Coronary artery (tissue), 2 donors: ENCODE measurements at regions not wholly inside any gene's neighbourhood (a gene's known extent, or its start where the extent isn't known, plus 50 kb on each side); places are given as distances from the start of the nearest gene placed in this dataset.

Experiments used
- DNase-seq: peaks from one replicate; pipeline ENCODE4 v3.0.0-alpha.2; 2017; ENCODE audit warnings: low spot score
- H3K27ac ChIP-seq, 2 donors: fragments of 200-600 bp; sonication (generic); one replicate each; pipeline ENCODE4 v1.5.1; 2016 to 2019
- H3K4me3 ChIP-seq: fragments of 200-600 bp; sonication (generic); 2 replicates; pipeline ENCODE4 v1.5.1; 2016; ENCODE audit warnings: mild to moderate bottlenecking, moderate library complexity
- CTCF ChIP-seq: fragments of 200-600 bp; sonication (generic); IDR thresholded peaks from one replicate; pipeline ENCODE4 v1.5.1; 2019; ENCODE audit warnings: antibody characterized with exemption

GRCh38 chr3:177749836-177750235 is 552.6 kb upstream of the TBL1XR1 start:
- no peak for TF ChIP-seq CTCF
- Histone ChIP-seq H3K4me3 (no peak overlapping the region), H3K27ac (no peak overlapping the region)
- no peak for DNase-seq

- Histone ChIP-seq H3K4me3 (no peak overlapping the region), H3K27ac (no peak overlapping the region)
- no peak for TF ChIP-seq CTCF
- DNase-seq = no peak
These were observed 553.2 kb upstream of the TBL1XR1 start for GRCh38 chr3:177750436-177750835.

GRCh38 chr3:177751770-177752169 is 554.5 kb upstream of the TBL1XR1 start:
- Histone ChIP-seq H3K27ac (no peak overlapping the region), H3K4me3 (no peak overlapping the region)
- no peak for TF ChIP-seq CTCF
- no peak for DNase-seq

- DNase-seq = no peak
- Histone ChIP-seq H3K4me3 (no peak overlapping the region), H3K27ac (peak overlapping the region in 1 of 2 donors; percentile 77)
- no peak for TF ChIP-seq CTCF
These were observed 555.5 kb upstream of the TBL1XR1 start for GRCh38 chr3:177752831-177753230.

- no peak for DNase-seq
- H3K4me3 ChIP-seq = no peak overlapping the region
- H3K27ac ChIP-seq = peak overlapping the region; percentile 58 to 77
- no peak for TF ChIP-seq CTCF
These were observed 556.3 kb upstream of the TBL1XR1 start for GRCh38 chr3:177753451-177754155.

GRCh38 chr3:177754508-177754921 is 557.2 kb upstream of the TBL1XR1 start:
- H3K27ac ChIP-seq = peak overlapping the region; percentile 58 to 77
- no peak overlapping the region for H3K4me3 ChIP-seq
- TF ChIP-seq CTCF = no peak
- DNase-seq = no peak

GRCh38 chr3:177758126-177758525 is 560.8 kb upstream of the TBL1XR1 start:
- no peak for DNase-seq
- Histone ChIP-seq H3K27ac (no peak overlapping the region), H3K4me3 (no peak overlapping the region)
- TF ChIP-seq CTCF = no peak
